GM12865 (cell line): ENCODE measurements at regions not wholly inside any gene's neighbourhood (a gene's known extent, or its start where the extent isn't known, plus 50 kb on each side); places are given as distances from the start of the nearest gene placed in this dataset.

ENCODE experiments used
- DNase-seq: peaks from one replicate; pipeline ENCODE4 v3.0.0; 2010; ENCODE audit warnings: low read depth
- H3K4me3 ChIP-seq: 2 replicates; pipeline ENCODE4 v1.5.1; 2011; ENCODE audit warnings: mild to moderate bottlenecking, low read depth, low read length, control low read depth
- CTCF ChIP-seq: IDR thresholded peaks from 2 replicates; pipeline ENCODE4 v1.5.1; 2011; ENCODE audit warnings: low read length, control low read depth, low read depth, inconsistent platforms; ENCODE audit not compliant: insufficient read depth; ENCODE audit errors: missing control alignments

DNA sequence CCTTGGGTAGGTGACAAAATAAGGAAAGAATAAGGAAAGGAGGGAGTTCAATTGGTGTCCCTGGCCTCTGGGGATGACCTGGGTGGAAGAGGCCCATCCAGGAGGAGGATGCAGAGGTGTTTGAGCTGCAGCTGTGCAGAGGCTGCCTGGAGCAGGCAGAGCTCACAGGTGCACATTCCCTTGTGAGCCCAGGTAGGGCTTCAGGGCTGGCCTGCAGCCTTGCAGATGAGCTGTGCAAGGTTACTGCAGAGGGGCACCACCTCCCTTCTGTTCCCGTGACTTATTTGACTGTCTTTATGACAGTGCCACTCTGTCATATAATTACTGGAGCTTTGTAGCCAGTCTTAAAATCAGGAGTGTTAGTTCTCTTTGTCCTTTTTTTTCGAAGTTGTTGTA, 263.2 kb upstream of the HS6ST1 start:
- no peak overlapping the region for H3K4me3 ChIP-seq
- no peak for DNase-seq
- TF ChIP-seq CTCF, result no peak

DNA sequence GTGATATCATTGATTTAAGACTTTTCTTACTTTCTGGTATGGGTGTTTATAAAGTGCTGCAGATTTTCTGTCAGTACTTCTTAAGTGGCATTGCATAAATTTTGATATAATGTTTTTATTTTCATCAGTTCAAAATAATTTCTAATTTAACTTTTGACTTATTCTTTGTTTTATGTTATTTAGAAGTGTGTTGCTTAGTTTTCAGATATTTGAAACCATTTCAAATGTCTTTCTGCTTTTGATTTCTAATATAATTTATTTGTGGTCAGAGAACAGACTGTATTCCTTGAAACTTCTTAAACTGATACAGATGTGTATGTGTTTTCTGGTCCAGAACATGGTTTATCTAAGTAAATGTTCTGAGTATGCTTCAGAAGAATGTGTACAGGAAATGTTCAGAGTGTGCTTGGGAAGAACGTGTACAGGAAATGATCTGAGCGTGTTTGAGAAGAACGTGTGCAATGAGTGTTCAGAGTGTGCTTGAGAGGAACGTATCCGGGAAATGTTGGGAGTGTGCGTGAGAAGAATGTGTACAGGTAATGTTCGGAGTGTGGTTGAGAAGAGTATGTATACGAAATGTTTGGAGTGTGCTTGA, 265.7 kb upstream of the HS6ST1 start:
- no peak for TF ChIP-seq CTCF
- no peak overlapping the region for H3K4me3 ChIP-seq
- no peak for DNase-seq

GRCh38 chr2:128585706-128586105, 267.0 kb upstream of the HS6ST1 start:
- no peak for DNase-seq
- no peak for TF ChIP-seq CTCF
- H3K4me3 ChIP-seq, result no peak overlapping the region

DNA sequence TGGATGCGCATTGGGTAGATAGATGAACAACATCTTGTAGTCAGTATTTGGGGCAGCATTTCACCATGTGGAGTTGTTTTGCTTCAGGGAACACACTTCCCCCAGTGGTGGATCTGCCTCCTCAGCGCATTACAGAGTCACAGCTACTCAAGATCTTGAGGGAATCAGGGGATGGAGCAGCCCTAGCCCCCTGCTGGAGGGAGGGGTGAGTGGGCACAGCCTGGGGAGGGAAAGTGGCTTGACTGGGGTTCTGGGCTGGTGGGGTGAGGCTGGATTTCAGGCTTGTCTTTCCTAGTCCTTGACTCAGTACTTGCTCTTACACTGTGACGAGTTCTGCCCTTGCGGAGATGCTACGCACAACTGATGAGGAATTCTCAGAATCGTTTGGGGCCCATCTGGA, 271.0 kb upstream of the HS6ST1 start:
- no peak for DNase-seq
- TF ChIP-seq CTCF, result no peak
- no peak overlapping the region for H3K4me3 ChIP-seq

GRCh38 chr2:128590309-128591021, 271.8 kb upstream of the HS6ST1 start:
- H3K4me3 ChIP-seq, result no peak overlapping the region
- DNase-seq, result no peak
- TF ChIP-seq CTCF, result no peak

DNA sequence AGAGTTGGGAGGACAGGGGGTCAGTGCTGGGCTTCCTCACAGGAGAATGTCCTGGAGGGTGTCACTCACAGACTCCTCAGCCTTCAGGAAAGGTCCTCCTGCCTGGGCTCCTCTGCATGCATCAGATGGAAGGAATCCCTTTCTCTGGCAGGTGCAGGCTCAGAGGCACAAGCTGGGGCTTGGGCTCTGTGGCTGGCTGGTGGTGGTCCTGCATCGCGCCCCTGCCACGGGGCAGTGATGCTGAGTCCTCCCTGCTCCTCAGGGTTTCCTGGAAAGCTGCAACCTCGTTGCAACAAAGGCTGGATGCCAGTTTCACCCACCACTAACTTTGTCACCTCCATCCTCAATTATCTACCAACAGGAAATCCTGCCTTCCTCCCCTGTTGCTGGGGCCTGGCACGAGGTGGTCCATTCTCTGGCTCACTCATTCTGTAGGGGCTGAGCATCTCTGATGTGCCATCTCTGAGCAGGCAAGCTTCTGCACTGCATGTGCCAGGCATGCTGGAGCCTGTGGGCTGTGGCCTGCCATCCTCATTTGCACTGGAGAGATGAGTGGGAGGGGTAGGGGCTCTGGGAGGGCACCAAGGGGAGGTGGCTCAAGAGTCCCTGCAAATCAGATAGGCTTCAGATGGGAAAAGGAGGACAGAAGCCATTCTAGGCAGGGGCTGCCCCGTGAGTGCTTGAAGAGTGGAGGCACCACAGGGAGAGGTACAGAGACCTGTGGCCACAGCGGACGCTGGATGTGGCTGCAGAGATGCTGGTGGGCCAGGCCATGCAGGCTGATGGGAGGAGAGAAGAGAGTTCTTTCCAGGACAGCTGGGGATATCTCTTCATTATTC, 272.6 kb upstream of the HS6ST1 start:
- no peak for TF ChIP-seq CTCF
- DNase-seq, result no peak

More for the DNA sequence above, 272.6 kb upstream of the HS6ST1 start:
- H3K4me3 ChIP-seq, result no peak overlapping the region
